Rectal smooth muscle tissue (tissue), 1 donor: ENCODE measurements at regions not wholly inside any gene's neighbourhood (a gene's known extent, or its start where the extent isn't known, plus 50 kb on each side); places are given as distances from the start of the nearest gene placed in this dataset.

ENCODE experiments used
- H3K27ac ChIP-seq: one replicate; pipeline ENCODE4 v1.7.0; 2013; ENCODE audit warnings: low read depth, low read length, inconsistent platforms
- H3K27me3 ChIP-seq: one replicate; pipeline ENCODE4 v1.7.0; 2013; ENCODE audit warnings: low read length; ENCODE audit not compliant: control insufficient read depth, insufficient read depth
- H3K36me3 ChIP-seq: one replicate; pipeline ENCODE4 v1.7.0; 2013; ENCODE audit warnings: low read length; ENCODE audit not compliant: control insufficient read depth, insufficient read depth
- H3K4me1 ChIP-seq: one replicate; pipeline ENCODE4 v1.7.0; 2013; ENCODE audit warnings: low read length; ENCODE audit not compliant: control insufficient read depth, insufficient read depth
- H3K4me3 ChIP-seq: one replicate; pipeline ENCODE4 v1.7.0; 2013; ENCODE audit warnings: low read length
- H3K9ac ChIP-seq: one replicate; pipeline ENCODE4 v1.7.0; 2013; ENCODE audit warnings: low read length

GRCh38 chr2:57674025-57674424 is 372.6 kb upstream of the VRK2 start:
- H3K4me1 ChIP-seq = no peaks in the 10 kb centered on the region
- H3K27me3 ChIP-seq = no peaks in the 10 kb centered on the region
- H3K4me3 ChIP-seq = no peak overlapping the region
- no peaks in the 10 kb centered on the region for H3K36me3 ChIP-seq
- H3K9ac ChIP-seq = no peak overlapping the region
- H3K27ac ChIP-seq = no peak overlapping the region

DNA sequence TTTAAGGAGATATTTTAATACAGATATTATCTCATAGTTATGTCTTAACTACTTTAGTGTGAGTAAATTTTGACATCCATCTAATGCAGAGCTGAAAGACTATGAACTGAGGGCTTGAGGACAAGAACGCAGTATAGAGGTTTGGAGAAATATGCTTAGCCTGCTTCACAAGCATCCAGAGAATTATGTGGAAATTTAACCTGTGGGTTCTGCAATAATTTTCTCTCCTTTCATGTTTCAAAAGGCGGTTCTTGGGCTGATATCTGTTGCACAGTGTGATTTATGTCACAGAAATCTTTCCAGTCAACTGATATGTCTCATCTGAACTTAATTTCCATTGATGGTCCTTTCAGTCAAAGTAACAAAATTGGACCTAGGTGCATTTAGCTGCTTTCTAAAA is 371.9 kb upstream of the VRK2 start:
- Histone ChIP-seq H3K4me1 (no peaks in the 10 kb centered on the region), H3K27me3 (no peaks in the 10 kb centered on the region), H3K27ac (no peak overlapping the region), H3K36me3 (no peaks in the 10 kb centered on the region), H3K9ac (no peak overlapping the region), H3K4me3 (no peak overlapping the region)

- no peak overlapping the region for H3K9ac ChIP-seq
These were observed 369.3 kb upstream of the VRK2 start for GRCh38 chr2:57677296-57677695.

DNA sequence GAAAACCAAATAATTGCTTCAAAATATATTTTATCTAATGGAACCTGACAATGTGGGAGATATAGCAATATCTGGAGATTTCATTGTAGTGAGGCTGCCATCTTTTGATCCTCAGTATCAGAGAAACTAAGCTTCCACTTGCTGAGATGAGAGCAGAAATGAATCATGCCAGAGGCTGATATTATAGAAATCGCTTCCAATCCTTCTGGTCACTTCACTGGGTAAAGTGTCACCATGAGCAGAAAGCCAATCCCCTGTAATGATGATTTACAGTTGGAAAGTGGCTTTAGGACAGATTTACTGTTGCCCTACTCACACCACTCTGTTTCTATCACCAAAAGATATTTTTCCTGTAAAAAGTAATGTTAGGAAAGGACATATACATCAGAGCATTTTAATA is 365.0 kb upstream of the VRK2 start:
- H3K36me3 ChIP-seq = no peaks in the 10 kb centered on the region
- no peaks in the 10 kb centered on the region for H3K4me1 ChIP-seq
- no peak overlapping the region for H3K9ac ChIP-seq

More at GRCh38 chr2:57677296-57677695, 369.3 kb upstream of the VRK2 start:
- Histone ChIP-seq H3K27ac (no peak overlapping the region), H3K4me3 (no peak overlapping the region), H3K4me1 (no peaks in the 10 kb centered on the region), H3K27me3 (no peaks in the 10 kb centered on the region), H3K36me3 (no peaks in the 10 kb centered on the region)

GRCh38 chr2:57685032-57685431 is 361.6 kb upstream of the VRK2 start:
- Histone ChIP-seq H3K9ac (no peak overlapping the region), H3K27ac (no peak overlapping the region), H3K4me1 (no peaks in the 10 kb centered on the region), H3K4me3 (no peak overlapping the region), H3K27me3 (no peaks in the 10 kb centered on the region), H3K36me3 (no peaks in the 10 kb centered on the region)

More for the DNA sequence above, 365.0 kb upstream of the VRK2 start:
- H3K4me3 ChIP-seq = no peak overlapping the region
- no peak overlapping the region for H3K27ac ChIP-seq
- H3K27me3 ChIP-seq = no peaks in the 10 kb centered on the region

DNA sequence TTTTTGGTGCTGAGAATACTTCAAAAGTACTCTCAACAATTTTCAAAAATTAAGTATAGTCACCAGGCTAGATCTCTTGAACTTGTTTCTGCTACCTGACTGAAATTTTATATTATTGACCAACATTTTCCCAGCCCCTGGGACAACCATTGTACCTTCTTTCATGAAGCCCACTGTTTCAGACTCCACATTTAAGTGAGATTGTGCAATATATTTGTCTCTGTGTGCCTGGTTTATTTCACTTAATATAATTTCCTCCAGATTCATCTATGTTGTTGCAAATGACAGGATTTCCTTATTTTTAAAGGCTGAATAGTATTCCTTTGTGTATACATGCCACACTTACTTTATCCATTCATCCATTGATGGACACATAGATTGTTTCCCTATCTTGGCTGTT is 354.2 kb upstream of the VRK2 start:
- Histone ChIP-seq H3K36me3 (no peaks in the 10 kb centered on the region), H3K4me1 (no peaks in the 10 kb centered on the region), H3K27ac (no peak overlapping the region), H3K27me3 (no peaks in the 10 kb centered on the region), H3K4me3 (no peak overlapping the region), H3K9ac (no peak overlapping the region)

- Histone ChIP-seq H3K4me1 (no peaks in the 10 kb centered on the region), H3K27ac (no peak overlapping the region), H3K9ac (no peak overlapping the region), H3K27me3 (no peaks in the 10 kb centered on the region), H3K36me3 (no peaks in the 10 kb centered on the region), H3K4me3 (no peak overlapping the region)
These were observed 353.4 kb upstream of the VRK2 start for GRCh38 chr2:57693177-57693576.

- Histone ChIP-seq H3K9ac (no peak overlapping the region), H3K4me3 (no peak overlapping the region), H3K36me3 (no peaks in the 10 kb centered on the region), H3K27ac (no peak overlapping the region), H3K4me1 (no peaks in the 10 kb centered on the region), H3K27me3 (no peaks in the 10 kb centered on the region)
These were observed 352.6 kb upstream of the VRK2 start for GRCh38 chr2:57693965-57694364.

- H3K4me1 ChIP-seq = no peaks in the 10 kb centered on the region
- no peak overlapping the region for H3K27ac ChIP-seq
- H3K36me3 ChIP-seq = no peaks in the 10 kb centered on the region
- H3K9ac ChIP-seq = no peak overlapping the region
- no peak overlapping the region for H3K4me3 ChIP-seq
- H3K27me3 ChIP-seq = no peaks in the 10 kb centered on the region
These were observed 350.6 kb upstream of the VRK2 start for GRCh38 chr2:57696016-57696415.

DNA sequence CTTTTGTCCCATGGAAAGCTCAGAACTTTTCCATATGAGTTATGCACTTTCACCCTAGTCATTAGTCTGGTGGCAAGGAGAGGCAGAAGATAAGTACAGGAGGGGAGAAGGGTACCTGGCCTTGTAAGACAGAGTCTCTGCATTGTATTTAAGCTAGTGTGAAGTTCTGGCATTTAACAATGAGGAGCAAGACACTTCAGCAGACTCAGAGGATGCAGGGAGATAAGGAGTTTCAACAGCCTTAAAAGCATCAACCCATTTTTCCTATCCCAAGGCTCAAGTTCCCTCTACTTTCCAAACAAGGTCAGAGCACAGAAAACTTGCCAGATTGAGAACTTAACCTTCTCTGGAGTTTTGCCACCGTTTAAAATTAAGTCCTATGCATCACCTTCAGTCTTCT is 348.2 kb upstream of the VRK2 start:
- no peak overlapping the region for H3K9ac ChIP-seq
- H3K4me1 ChIP-seq = no peaks in the 10 kb centered on the region
- no peaks in the 10 kb centered on the region for H3K27me3 ChIP-seq
- H3K4me3 ChIP-seq = no peak overlapping the region
- H3K27ac ChIP-seq = no peak overlapping the region
- H3K36me3 ChIP-seq = no peaks in the 10 kb centered on the region

DNA sequence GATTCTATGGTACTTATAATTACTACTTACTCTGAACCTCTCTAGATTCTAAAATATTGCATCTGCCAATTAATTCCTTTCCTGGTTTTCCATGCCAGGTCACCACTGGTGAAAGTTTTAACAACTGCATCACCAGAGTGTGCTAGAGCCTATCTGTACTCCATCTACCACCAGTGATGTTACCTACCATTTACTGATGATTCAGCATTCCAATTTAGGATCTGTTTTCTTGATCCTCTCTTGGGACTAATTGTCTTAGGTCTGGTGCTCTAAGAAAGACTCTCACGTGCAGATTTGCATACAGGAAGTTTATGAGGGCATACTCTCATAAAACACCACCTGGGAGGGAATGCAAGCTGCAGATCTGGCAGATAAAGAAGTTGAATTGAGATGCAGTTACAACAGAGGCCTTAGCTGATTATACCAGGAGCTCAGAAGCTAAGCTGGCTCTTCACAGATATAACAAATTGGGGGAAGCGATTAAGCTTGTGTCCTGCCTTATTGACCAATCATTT is 347.6 kb upstream of the VRK2 start:
- Histone ChIP-seq H3K9ac (no peak overlapping the region), H3K27ac (no peak overlapping the region), H3K4me1 (no peaks in the 10 kb centered on the region), H3K27me3 (no peaks in the 10 kb centered on the region), H3K4me3 (no peak overlapping the region), H3K36me3 (no peaks in the 10 kb centered on the region)

DNA sequence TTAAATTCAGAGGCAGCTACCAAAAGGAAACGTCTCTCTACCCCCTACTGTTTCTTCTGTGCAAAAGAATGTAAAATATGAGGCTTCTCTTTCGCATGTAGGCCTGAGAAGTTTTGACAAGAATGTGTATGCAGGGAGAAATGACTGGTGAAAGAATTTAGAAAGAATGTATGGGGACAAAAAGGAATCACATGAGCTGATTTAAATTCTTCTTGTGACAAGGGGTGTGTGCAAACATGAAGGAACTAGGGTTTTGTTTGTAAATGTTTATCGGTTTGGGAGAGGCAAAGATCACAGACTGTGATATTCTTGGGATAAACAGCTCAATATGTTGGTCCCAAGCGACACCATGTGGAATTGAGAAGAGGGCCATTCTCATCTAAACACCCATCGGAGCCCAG is 345.2 kb upstream of the VRK2 start:
- H3K4me3 ChIP-seq = no peak overlapping the region
- H3K9ac ChIP-seq = no peak overlapping the region
- no peaks in the 10 kb centered on the region for H3K4me1 ChIP-seq
- H3K27me3 ChIP-seq = no peaks in the 10 kb centered on the region
- H3K36me3 ChIP-seq = no peaks in the 10 kb centered on the region
- H3K27ac ChIP-seq = no peak overlapping the region

- H3K27me3 ChIP-seq = no peaks in the 10 kb centered on the region
- no peaks in the 10 kb centered on the region for H3K36me3 ChIP-seq
- H3K4me3 ChIP-seq = no peak overlapping the region
- H3K27ac ChIP-seq = no peak overlapping the region
- no peaks in the 10 kb centered on the region for H3K4me1 ChIP-seq
- H3K9ac ChIP-seq = no peak overlapping the region
These were observed 343.2 kb upstream of the VRK2 start for GRCh38 chr2:57703407-57703806.
